ENCODE measurements at regions not wholly inside any gene's neighbourhood (a gene's known extent, or its start where the extent isn't known, plus 50 kb on each side); places are given as distances from the start of the nearest gene placed in this dataset.

DNA sequence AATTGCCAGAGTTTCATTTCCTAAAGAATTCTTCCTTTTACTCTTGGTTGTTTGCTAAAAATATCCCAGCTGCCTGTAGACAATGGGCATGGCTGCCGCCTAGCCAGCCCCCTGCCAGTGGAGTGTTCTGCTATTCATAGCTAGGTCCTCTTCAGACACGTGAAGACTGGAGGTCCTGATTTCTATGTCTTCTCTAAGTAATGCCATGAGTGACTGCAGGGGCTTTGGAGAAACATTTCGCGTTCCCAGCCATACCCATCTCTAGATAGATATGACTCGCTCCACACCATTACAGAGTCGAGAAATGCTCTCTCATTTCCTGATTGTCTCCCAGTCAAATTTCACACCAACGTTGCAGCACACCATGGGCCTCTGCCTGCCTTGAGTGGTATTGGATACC lies 99.5 kb upstream of the BACE2 start (continued):
- no peak for TF ChIP-seq NANOG (IDR thresholded peaks at IDR 0.05; ENCODE audit: insufficient read depth, low read depth, low read length, poor library complexity, severe bottlenecking)

Data from H1 (cell line).